IPS DF 6.9 (cell line): ENCODE measurements at regions not wholly inside any gene's neighbourhood (a gene's known extent, or its start where the extent isn't known, plus 50 kb on each side); places are given as distances from the start of the nearest gene placed in this dataset.
A peak's percentile ranks its signal among the peaks of the same experiment; 100 is the strongest.

Experiments used
- DNase-seq: peaks from one replicate; pipeline ENCODE4 v3.0.0-alpha.2; 2013; ENCODE audit warnings: low read depth, low spot score
- H3K27ac ChIP-seq: one replicate; pipeline ENCODE4 v1.5.1; 2013; ENCODE audit warnings: low read length, control low read depth
- H3K27me3 ChIP-seq: 2 replicates; pipeline ENCODE4 v1.6.1; 2013; ENCODE audit warnings: mild to moderate bottlenecking, low read length; ENCODE audit not compliant: control insufficient read depth, insufficient read depth
- H3K36me3 ChIP-seq: 2 replicates; pipeline ENCODE4 v1.6.1; 2013; ENCODE audit warnings: low read length; ENCODE audit not compliant: control insufficient read depth, insufficient read depth
- H3K4me1 ChIP-seq: 2 replicates; pipeline ENCODE4 v1.6.1; 2013; ENCODE audit warnings: low read length; ENCODE audit not compliant: control insufficient read depth, insufficient read depth
- H3K4me3 ChIP-seq: 2 replicates; pipeline ENCODE4 v1.5.1; 2013; ENCODE audit warnings: mild to moderate bottlenecking, low read length
- H3K9me3 ChIP-seq: 2 replicates; pipeline ENCODE4 v1.6.1; 2013; ENCODE audit warnings: low read length, inconsistent platforms; ENCODE audit not compliant: control insufficient read depth, insufficient read depth
- WGBS: extraction: QIAGEN DNeasy Blood & Tissue Kit; methylation state at CpG from one replicate; pipeline ENCODE4 v1.1.7; 2013; ENCODE audit warnings: mixed read lengths, missing lambda C conversion rate; ENCODE audit not compliant: insufficient read length, insufficient coverage; 5-methylcytosine and 5-hydroxymethylcytosine counted together

DNA sequence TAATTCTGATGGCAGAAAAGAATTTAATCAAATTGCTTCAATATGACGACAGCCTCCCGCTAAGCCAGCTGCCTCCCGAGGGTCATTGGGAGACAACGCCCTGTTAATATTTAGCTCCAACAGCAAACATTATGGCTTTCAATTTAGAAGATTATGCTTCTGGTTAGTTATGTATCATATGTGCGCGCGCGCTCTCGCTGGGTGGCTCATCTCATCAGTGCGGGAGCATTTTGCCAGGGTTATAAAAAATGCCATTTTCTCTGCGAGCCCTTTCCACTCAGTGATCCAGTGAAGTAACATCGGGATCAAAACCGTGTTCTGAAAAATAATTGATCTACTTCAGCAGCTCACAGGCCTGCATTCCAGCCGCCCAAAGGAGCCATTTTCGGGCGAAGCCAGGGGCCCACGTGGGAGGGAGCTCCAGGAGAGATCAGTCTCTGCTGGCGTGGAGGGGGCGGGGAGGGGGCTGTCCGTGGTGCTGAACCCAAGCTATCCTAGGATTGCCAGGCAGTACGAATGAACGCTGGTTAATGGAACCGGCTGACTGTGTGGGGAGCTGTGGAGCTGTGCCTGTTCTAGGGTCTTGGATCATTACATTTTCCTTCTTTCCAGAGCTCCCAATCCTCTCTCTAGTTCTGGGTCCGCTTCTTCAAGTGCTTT, 219.1 kb upstream of the ZC3H12A start:
- Histone ChIP-seq H3K27ac (no peak overlapping the region), H3K27me3 (no peaks in the 10 kb centered on the region)
- DNase-seq = peak; percentile 68

DNA sequence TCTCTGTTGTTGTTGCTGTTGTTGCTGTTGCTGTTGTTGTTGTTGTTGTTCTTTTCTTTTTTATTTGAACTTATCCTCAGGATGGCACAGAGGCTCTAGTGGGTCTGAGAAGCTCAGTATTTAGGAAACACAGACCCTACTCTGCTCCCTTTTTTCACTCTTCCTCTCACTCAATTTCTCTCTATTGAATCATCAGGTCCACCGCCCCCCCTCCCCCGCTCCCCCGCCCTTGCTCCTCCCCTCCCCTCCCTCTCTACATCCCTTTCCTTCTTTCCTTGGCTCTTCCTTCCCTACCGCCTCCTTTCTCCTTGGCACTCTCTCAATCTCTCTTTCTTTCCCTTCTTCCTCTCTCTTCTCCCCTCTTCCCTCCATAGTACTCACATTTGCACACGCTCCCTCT, 218.5 kb upstream of the ZC3H12A start:
- Histone ChIP-seq H3K36me3 (no peaks in the 10 kb centered on the region), H3K4me3 (no peak overlapping the region), H3K4me1 (peaks cover 3% of the 10 kb centered on the region; the same call in 1 of the 2 replicates), H3K9me3 (no peaks in the 10 kb centered on the region), H3K27ac (no peak overlapping the region), H3K27me3 (no peaks in the 10 kb centered on the region)
- DNase-seq = no peak
- 100% methylated on average over 1 of the region's 5 CpGs for WGBS

More for the DNA sequence above, 219.1 kb upstream of the ZC3H12A start:
- Histone ChIP-seq H3K4me1 (peaks cover 3% of the 10 kb centered on the region; the same call in 1 of the 2 replicates), H3K36me3 (no peaks in the 10 kb centered on the region), H3K9me3 (no peaks in the 10 kb centered on the region), H3K4me3 (no peak overlapping the region)
- WGBS = no CpG with 5 or more reads among the region's 24 CpGs

DNA sequence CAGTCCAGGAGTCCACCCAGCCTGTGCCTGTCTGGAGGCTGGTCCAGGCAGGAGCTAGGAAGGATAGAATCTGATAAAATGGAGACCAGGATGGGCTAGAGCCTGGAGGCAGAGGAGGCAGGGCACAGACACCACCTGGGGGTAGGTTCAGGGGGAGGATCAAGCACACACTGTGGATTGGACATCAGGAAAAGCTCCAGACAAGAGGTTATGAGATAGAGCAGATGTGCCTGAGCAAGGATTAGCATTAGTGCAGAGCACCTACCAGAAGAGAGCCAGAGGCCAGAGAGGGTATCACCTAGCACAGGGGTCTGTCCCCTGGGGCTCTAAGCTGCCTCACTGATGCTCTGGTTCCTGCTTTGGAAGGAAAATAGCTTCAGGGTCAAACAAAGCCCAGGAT, 216.7 kb upstream of the ZC3H12A start:
- DNase-seq = no peak
- no peaks in the 10 kb centered on the region for H3K9me3 ChIP-seq
- peaks cover 3% of the 10 kb centered on the region; the same call in 1 of the 2 replicates for H3K4me1 ChIP-seq
- no peak overlapping the region for H3K27ac ChIP-seq
- no peak overlapping the region for H3K4me3 ChIP-seq
- no peaks in the 10 kb centered on the region for H3K36me3 ChIP-seq
- no peaks in the 10 kb centered on the region for H3K27me3 ChIP-seq

DNA sequence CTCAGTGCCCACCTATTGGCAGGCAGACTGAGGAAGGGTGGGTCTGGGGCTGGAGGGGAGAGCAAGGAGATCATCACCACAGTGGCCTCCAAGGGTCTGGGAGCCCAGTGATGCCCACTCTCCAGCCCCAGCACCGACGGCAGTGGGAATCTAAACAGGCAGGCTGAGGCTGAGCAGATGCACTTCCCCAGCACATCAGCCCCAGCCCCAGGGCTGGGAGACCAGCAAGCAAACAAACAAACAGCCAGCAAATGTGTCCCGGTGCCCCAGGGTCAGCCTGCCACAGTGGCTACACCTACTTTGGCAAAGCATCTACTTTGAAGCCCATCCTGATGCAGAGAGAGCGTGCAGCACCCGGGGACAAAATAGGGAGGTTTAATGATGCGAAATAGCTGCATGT, 216.3 kb upstream of the ZC3H12A start:
- Histone ChIP-seq H3K36me3 (no peaks in the 10 kb centered on the region), H3K27me3 (no peaks in the 10 kb centered on the region), H3K4me1 (peaks cover 3% of the 10 kb centered on the region; the same call in 1 of the 2 replicates), H3K4me3 (no peak overlapping the region), H3K9me3 (no peaks in the 10 kb centered on the region), H3K27ac (no peak overlapping the region)
- no CpG with 5 or more reads among the region's 6 CpGs for WGBS
- DNase-seq = no peak

DNA sequence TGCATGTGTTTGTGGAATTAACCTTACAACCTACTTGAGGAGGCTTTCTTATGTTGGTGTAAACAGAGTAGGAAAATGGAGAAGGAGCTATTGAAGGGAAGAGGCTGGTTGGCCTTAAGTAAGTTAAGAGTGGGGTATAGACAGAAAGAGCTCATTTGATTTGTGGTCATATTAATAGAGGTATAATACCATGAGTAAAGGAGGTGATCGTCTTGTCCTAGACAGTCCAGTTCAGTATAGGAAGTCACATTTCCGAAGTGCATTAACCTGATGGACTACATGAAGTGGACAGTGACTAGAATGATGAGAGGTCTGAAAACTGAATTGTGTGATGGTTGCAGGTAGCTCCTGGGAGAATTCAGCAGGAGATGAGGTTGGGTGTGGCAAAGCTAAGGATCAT, 215.4 kb upstream of the ZC3H12A start:
- H3K4me3 ChIP-seq = no peak overlapping the region
- no peaks in the 10 kb centered on the region for H3K36me3 ChIP-seq
- H3K27ac ChIP-seq = no peak overlapping the region
- peaks cover 3% of the 10 kb centered on the region; the same call in 1 of the 2 replicates for H3K4me1 ChIP-seq
- no CpG with 5 or more reads among the region's 2 CpGs for WGBS
- DNase-seq = no peak
- no peaks in the 10 kb centered on the region for H3K9me3 ChIP-seq
- H3K27me3 ChIP-seq = no peaks in the 10 kb centered on the region

DNA sequence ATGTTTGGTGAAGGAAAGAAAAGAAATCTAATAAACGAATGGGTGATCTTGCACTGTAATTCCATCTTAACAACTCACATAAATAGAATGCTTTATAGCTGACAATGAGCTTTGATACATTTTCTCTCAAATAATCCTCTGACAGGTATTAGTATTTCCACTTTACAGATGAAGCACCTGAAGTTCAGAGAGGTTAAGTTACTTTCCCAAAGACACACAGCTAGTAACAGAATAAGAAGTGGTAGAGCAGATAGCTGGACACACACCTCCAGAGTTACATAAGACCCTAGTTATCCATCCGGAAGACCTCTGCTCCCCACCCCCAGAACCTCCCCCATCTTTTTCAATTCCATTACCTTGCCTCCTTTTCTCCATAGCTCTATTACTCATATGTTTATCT, 213.3 kb upstream of the ZC3H12A start:
- no CpG with 5 or more reads among the region's 2 CpGs for WGBS
- Histone ChIP-seq H3K27ac (no peak overlapping the region), H3K4me1 (peaks cover 3% of the 10 kb centered on the region; the same call in 1 of the 2 replicates), H3K27me3 (no peaks in the 10 kb centered on the region), H3K4me3 (no peak overlapping the region), H3K9me3 (no peaks in the 10 kb centered on the region), H3K36me3 (no peaks in the 10 kb centered on the region)
- DNase-seq = no peak

DNA sequence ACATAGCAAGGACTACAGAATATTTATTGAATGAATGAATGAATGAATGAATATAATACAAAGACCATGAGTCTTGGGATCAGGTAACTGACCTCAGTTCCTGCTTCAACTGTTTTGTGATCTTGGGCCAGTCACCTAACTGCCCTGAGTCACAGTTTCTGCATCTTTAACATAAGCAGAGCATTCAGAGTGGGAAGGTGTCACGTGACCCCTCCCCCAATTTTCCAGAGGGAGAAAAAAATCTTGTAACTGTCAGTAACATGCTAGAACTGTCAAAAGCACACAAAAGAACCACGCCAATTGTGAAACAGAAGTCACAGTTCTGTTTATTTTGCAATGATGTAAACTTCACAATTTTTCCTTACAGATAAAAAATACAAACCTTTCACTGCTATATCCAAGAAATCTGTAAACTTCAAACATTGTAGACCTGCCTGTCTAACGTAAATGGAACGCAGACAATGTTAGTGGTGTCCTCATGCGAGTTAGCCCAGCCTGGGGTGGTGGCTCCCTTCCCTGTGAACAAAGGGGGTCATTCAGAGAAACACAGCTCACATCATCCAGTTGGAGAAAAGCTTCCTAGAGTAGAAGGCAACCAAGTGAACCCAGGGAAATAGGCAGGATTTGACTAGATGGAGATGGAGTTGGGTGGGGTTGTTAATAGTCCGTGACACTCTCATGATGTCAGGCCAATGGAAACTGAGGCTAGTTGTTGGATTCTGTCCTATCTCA, 211.8 kb upstream of the ZC3H12A start:
- no CpG with 5 or more reads among the region's 6 CpGs for WGBS
- H3K27me3 ChIP-seq = no peaks in the 10 kb centered on the region
- DNase-seq = no peak

DNA sequence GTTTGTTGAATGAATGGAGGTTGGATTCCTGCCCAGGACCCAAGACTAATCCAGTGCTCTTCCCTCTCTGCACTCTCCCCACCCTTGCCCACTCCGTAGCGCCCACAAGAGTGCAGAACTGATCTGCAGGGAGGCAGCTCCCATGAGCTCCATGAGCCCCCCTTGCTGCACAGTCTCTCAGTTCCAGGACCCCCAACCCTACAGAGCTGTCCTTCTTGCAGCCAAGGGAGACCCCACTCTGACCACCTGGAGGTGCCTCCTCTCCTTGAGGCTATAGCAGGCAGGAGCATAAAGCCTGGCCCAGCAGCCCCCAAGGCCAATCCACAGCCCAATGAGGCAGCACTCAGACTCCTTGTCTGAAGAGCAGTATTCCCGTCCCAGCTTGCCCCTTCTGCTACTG, 209.2 kb upstream of the ZC3H12A start:
- H3K4me3 ChIP-seq = no peak overlapping the region
- H3K27me3 ChIP-seq = no peaks in the 10 kb centered on the region
- no CpG with 5 or more reads among the region's 3 CpGs for WGBS
- H3K27ac ChIP-seq = no peak overlapping the region
- no peak for DNase-seq
- H3K4me1 ChIP-seq = peaks cover 5% of the 10 kb centered on the region
- no peaks in the 10 kb centered on the region for H3K36me3 ChIP-seq
- H3K9me3 ChIP-seq = no peaks in the 10 kb centered on the region

More for the DNA sequence above, 211.8 kb upstream of the ZC3H12A start:
- Histone ChIP-seq H3K4me1 (peaks cover 8% of the 10 kb centered on the region), H3K27ac (no peak overlapping the region), H3K9me3 (no peaks in the 10 kb centered on the region), H3K36me3 (no peaks in the 10 kb centered on the region), H3K4me3 (no peak overlapping the region)

DNA sequence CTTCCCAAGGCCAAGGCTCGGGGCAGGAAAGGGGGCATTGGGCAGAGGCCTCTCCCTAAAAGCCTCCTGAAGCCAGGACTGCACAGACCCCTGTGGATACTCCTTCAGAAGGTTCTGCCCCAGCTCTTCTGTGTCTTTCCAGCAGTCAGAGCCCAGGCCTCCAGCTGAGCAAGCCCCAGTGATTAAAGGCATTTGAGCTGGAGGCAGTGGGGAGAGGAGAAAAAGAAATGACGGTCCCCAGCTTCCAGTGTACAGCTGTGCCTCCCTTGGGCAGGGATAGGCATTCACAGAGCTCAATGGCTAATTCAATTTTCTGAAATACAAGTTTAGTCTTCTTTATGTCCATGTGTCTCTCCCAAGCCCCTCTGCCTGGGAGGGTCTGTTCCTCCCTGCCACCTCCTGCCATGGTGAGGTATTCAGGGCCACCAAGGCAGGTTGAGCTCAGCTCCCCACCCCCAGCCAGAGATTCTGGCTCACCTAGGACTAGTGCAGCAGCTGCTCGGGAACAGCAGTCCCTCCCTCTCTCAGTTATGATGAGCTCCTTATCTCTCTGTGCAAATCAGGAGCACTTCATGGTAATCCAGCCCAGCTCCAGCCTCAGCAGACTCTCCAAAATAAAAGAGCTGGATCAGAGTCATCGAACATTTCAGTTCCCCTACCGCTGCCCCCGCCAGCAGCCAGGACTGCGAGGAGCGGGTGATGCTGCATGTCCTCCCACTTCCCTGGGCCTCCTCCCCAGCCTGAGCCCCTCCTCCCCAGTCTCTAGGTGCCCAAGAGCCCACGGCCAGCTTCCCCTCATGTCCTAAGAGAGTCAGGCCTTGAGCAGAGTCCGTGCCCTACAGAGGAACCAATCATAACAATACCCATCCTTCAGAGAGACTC, 208.4 kb upstream of the ZC3H12A start:
- Histone ChIP-seq H3K36me3 (no peaks in the 10 kb centered on the region), H3K9me3 (no peaks in the 10 kb centered on the region), H3K27ac (no peak overlapping the region), H3K27me3 (no peaks in the 10 kb centered on the region), H3K4me3 (no peak overlapping the region), H3K4me1 (peaks cover 5% of the 10 kb centered on the region)
- DNase-seq = no peak
- WGBS = no CpG with 5 or more reads among the region's 10 CpGs

DNA sequence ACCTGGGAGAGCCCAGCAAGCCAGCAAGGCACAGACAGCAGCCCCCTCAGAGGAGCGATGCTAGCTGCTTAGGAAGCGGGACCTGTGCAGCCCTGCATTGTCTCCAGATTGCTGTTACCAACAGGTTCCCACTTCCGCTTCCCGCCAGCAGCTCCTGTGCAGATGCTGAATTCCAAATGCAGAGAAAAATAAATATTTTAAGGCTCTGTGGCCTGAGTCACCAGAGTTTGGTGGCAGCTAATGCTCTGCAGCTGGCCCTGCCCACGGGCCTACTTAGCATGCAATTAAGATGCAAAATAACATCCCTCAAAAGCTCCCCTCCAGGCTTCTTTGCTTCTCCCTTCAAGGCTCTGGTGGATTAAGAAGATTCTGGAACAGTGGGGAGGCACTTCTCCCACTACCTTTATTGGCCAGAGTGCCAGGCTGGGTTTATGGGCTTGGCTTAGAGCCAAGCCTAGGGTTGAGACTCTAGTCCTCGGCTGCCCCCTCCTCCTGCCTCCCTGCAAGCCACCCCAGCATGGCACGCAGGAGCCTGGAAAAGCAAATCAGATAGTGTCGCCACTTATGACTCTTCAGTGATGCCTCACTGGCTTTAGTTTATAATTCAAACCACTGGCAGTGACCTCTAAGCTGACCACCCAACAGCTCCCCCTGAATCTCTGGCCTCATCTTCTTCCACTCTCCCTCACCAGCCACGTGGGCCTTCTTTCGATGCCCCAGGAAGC, 207.1 kb upstream of the ZC3H12A start:
- H3K4me3 ChIP-seq = no peak overlapping the region
- WGBS = no CpG with 5 or more reads among the region's 10 CpGs
- H3K36me3 ChIP-seq = no peaks in the 10 kb centered on the region
- H3K27me3 ChIP-seq = no peaks in the 10 kb centered on the region
- H3K9me3 ChIP-seq = no peaks in the 10 kb centered on the region
- no peak for DNase-seq
- no peak overlapping the region for H3K27ac ChIP-seq
- peaks cover 5% of the 10 kb centered on the region for H3K4me1 ChIP-seq
